Mesothelial cell of epicardium (in vitro differentiated cells): ENCODE measurements at regions not wholly inside any gene's neighbourhood (a gene's known extent, or its start where the extent isn't known, plus 50 kb on each side); places are given as distances from the start of the nearest gene placed in this dataset.

Experiments
- DNase-seq, 2 experiments: peaks; one replicate each; pipeline ENCODE4 v3.0.0; 2021; ENCODE audit warnings: low spot score in 2 of 2; ENCODE audit not compliant: unreplicated experiment in 2 of 2
- H3K27ac Mint-ChIP-seq: 2 replicates; pipeline ENCODE4 v1.8.0; 2021; ENCODE audit warnings: mixed read lengths
- H3K27me3 Mint-ChIP-seq: 2 replicates; pipeline ENCODE4 v1.8.0; 2021; ENCODE audit warnings: low read depth, mixed read lengths
- H3K36me3 Mint-ChIP-seq: 2 replicates; pipeline ENCODE4 v1.8.0; 2021; ENCODE audit warnings: mixed read lengths
- H3K4me1 Mint-ChIP-seq: 2 replicates; pipeline ENCODE4 v1.8.0; 2021; ENCODE audit warnings: mixed read lengths
- H3K4me3 Mint-ChIP-seq: 2 replicates; pipeline ENCODE4 v1.8.0; 2021; ENCODE audit warnings: mild to moderate bottlenecking, moderate library complexity, mixed read lengths
- H3K9me3 Mint-ChIP-seq: 2 replicates; pipeline ENCODE4 v1.8.0; 2021; ENCODE audit warnings: mixed read lengths
- CTCF ChIP-seq: fragments of 200-600 bp; sonication (generic); IDR thresholded peaks from one replicate; pipeline ENCODE4 v1.5.0; 2021; ENCODE audit warnings: antibody characterized with exemption; ENCODE audit not compliant: unreplicated experiment

GRCh38 chr1:4462831-4463484 is 191.5 kb upstream of the AJAP1 start:
- Mint-ChIP-seq H3K27ac (no peak overlapping the region), H3K9me3 (no peaks in the 10 kb centered on the region), H3K36me3 (no peaks in the 10 kb centered on the region), H3K4me1 (no peaks in the 10 kb centered on the region), H3K27me3 (no peaks in the 10 kb centered on the region), H3K4me3 (no peak overlapping the region)
- no peak for DNase-seq
- no peak for TF ChIP-seq CTCF

GRCh38 chr1:4463631-4464030 is 190.8 kb upstream of the AJAP1 start:
- Mint-ChIP-seq H3K27ac (no peak overlapping the region), H3K4me1 (no peaks in the 10 kb centered on the region), H3K4me3 (no peak overlapping the region), H3K36me3 (no peaks in the 10 kb centered on the region), H3K9me3 (no peaks in the 10 kb centered on the region), H3K27me3 (no peaks in the 10 kb centered on the region)
- TF ChIP-seq CTCF = no peak
- no peak for DNase-seq

GRCh38 chr1:4464478-4464877 is 189.9 kb upstream of the AJAP1 start:
- H3K9me3 Mint-ChIP-seq = no peaks in the 10 kb centered on the region
- no peaks in the 10 kb centered on the region for H3K27me3 Mint-ChIP-seq
- TF ChIP-seq CTCF = no peak
- no peak overlapping the region for H3K4me3 Mint-ChIP-seq
- no peaks in the 10 kb centered on the region for H3K4me1 Mint-ChIP-seq
- H3K36me3 Mint-ChIP-seq = no peaks in the 10 kb centered on the region
- no peak overlapping the region for H3K27ac Mint-ChIP-seq
- no peak for DNase-seq

GRCh38 chr1:4467241-4467640 is 187.2 kb upstream of the AJAP1 start:
- no peak overlapping the region for H3K27ac Mint-ChIP-seq
- no peak for TF ChIP-seq CTCF
- DNase-seq = no peak
- H3K4me1 Mint-ChIP-seq = no peaks in the 10 kb centered on the region
- no peaks in the 10 kb centered on the region for H3K27me3 Mint-ChIP-seq
- no peaks in the 10 kb centered on the region for H3K36me3 Mint-ChIP-seq
- no peaks in the 10 kb centered on the region for H3K9me3 Mint-ChIP-seq
- H3K4me3 Mint-ChIP-seq = no peak overlapping the region

- H3K27ac Mint-ChIP-seq = no peak overlapping the region
- H3K36me3 Mint-ChIP-seq = no peaks in the 10 kb centered on the region
- H3K4me1 Mint-ChIP-seq = no peaks in the 10 kb centered on the region
- H3K4me3 Mint-ChIP-seq = no peak overlapping the region
- no peak for TF ChIP-seq CTCF
- no peak for DNase-seq
- H3K9me3 Mint-ChIP-seq = no peaks in the 10 kb centered on the region
- no peaks in the 10 kb centered on the region for H3K27me3 Mint-ChIP-seq
Measured at GRCh38 chr1:4468386-4468785, 186.0 kb upstream of the AJAP1 start.
